ENCODE measurements at regions not wholly inside any gene's neighbourhood (a gene's known extent, or its start where the extent isn't known, plus 50 kb on each side); places are given as distances from the start of the nearest gene placed in this dataset.
"Not testable (repeated sequence)": the region's sequence is repeated elsewhere in the genome, so short reads cannot be mapped to it uniquely, and the experiment has no call there.

DNA sequence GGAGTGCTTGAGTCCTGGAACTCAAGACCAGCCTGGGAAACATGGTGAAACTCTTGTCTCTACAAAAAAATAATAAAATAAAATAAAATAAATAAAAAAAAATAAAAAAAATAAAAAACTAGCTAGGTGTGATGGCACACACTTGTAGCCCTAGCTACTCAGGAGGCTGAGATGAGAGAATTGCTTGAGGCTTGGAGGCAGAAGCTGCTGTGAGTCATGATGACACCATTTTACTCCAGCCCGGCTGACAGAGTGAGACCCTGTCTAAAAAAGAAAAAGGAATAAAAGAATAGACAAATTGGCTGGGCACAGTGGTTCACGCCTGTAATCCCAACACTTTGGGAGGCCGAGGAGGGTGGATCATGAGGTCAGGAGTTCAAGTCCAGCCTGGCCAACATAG lies 1168.9 kb downstream of the SLITRK5 start:
- DNase-seq (ENCODE audit: low read depth, low spot score): no peak

DNA sequence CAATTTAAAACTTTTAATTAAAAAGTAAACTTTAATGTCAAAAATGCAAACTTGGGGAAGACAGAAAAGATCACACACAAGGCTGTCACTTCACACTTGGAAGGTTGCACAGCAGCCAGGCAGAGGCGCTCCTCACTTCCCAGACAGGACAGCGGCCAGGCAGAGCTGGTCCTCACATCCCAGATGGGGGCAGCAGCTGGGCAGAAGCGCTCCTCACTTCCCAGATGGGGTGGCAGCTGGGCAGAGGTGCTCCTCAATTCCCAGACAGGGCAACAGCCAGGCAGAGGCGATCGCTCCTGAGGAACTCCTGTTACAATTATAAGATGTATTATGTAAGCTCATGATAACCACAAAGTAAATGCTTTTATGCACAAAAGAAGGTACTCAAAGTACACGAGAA lies 1181.1 kb downstream of the SLITRK5 start:
- not testable (repeated sequence) for DNase-seq (ENCODE audit: low read depth, low spot score)

DNA sequence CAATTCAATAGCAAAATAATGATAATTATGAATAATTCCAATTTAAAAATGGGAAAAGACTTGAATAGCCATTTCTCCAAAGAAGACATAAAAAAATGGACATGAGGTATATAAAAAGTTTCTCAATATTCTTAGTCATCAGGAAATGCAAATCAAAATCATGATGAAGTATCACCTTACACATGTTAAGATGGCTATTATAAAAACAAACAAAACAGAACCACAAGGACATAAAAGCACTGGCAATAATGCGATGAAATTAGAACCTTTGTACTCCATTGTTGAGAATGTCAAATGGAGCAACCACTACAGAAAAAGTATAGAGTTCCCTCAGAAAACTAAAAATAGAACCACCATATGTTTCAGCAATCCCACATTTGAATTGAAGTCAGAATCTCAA lies 1186.1 kb downstream of the SLITRK5 start:
- no peak for DNase-seq (ENCODE audit: low read depth, low spot score)

DNA sequence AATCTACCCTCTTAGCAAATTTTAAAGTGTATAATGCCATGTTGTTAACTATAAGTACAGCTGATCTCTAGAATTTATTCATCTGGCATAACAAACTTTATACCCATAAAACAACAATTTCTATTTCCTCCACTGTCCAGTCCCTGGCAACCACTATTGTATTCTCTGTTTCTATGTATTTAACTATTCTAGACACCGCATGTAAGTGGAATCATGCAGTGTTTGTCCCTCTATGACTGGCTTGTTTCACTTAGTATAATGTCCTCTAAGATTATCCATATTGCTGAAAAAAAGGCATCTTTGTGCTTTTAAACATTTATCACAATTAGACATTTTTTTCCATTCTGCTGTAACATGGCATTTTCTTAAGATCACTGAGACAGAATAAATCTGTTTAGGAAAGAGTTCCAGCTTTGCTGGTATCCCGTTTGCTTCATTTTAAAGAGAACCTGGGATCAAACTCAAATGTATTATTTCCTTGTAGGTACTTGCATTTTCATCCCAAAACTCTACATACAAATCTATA lies 1191.0 kb downstream of the SLITRK5 start:
- no peak for DNase-seq (ENCODE audit: low read depth, low spot score)

DNA sequence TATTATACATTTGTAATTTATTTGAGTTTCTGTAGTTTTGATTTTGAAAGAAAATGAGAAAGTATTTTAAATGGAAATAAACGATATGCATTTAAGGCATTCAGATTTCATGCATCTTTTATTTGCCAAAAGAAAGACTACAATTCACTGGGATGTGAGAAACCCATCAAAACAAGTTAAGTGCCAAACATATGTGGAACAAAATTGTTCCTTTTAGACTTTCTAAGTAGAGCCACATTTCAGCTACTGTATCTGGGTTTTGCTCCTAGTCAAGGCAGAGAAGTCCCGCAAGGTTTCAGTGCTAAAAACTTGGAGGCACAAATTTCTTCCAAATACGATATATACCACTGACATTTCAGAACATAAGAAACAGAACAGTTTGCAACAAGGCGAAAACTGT lies 1191.9 kb downstream of the SLITRK5 start:
- no peak for DNase-seq (ENCODE audit: low read depth, low spot score)

- DNase-seq (ENCODE audit: low read depth, low spot score): no peak
Observed at GRCh38 chr13:88866195-88866594, 1195.0 kb downstream of the SLITRK5 start.

- no peak for DNase-seq (ENCODE audit: low read depth, low spot score)
Observed at GRCh38 chr13:88883741-88884140, 1212.6 kb downstream of the SLITRK5 start.

GRCh38 chr13:88887045-88887662 lies 1216.0 kb downstream of the SLITRK5 start:
- DNase-seq (ENCODE audit: low read depth, low spot score): no peak

DNA sequence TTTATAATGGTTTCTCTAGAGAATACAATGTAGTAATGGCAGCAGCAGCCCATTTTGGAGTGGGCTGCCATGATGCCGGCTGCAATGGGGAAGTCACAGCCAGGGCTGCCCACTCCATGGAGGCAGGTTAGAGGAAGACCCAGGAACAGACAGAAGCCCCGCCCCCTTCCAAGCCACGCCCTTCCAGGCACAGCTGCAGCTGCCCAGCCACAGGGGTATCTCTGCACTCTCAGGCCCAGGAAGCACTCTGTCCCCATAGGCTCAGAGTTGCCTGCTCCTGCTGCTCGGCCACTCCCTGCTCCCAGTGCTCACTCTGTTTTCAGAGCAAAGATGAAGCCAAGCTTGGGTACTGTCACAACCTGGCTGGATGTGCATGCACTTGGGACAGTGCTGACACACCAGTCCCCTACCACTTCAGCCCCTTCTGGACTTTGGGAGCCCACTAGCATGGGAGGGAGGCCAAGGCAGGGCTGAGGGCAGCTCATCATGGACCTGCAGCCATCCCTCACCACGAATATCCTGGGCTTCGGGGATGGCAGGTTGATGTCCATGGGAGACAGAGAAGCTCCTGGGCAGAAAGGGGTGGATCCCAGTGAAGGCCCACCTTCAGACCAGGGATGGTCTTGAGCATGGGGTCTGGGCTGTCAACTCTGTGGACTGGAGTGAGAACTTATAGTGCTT lies 1224.2 kb downstream of the SLITRK5 start:
- DNase-seq (ENCODE audit: low read depth, low spot score): no peak

GRCh38 chr13:88896466-88896865 lies 1225.3 kb downstream of the SLITRK5 start:
- no peak for DNase-seq (ENCODE audit: low read depth, low spot score)

DNA sequence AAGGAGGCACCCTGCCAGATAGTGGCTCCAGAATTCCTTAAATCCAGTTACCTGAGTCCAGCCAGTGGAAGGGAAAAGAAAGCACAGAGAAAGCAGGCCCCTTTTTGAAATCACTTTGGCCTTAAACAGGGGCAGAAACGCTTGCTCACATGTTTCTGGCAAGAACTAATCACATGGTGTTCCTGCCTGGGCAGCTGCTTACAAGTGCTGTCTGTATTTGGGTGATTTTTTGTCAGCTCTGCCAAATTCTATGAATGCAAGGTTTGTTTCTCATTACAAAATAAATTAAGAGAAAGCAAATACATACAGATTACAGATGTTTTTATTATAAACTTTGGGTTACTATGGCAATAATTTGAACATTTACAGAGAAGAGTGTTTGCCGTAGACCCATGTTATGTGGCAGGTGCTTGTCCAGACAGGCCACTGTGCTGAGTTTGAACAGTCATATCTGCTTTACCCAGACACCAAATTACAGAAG lies 1237.8 kb downstream of the SLITRK5 start:
- no peak for DNase-seq (ENCODE audit: low read depth, low spot score)

- DNase-seq (ENCODE audit: low read depth, low spot score): no peak
Observed at GRCh38 chr13:88919970-88920628, 1248.9 kb downstream of the SLITRK5 start.

- DNase-seq (ENCODE audit: low read depth, low spot score): no peak
Observed at GRCh38 chr13:88925954-88926353, 1254.8 kb downstream of the SLITRK5 start.

DNA sequence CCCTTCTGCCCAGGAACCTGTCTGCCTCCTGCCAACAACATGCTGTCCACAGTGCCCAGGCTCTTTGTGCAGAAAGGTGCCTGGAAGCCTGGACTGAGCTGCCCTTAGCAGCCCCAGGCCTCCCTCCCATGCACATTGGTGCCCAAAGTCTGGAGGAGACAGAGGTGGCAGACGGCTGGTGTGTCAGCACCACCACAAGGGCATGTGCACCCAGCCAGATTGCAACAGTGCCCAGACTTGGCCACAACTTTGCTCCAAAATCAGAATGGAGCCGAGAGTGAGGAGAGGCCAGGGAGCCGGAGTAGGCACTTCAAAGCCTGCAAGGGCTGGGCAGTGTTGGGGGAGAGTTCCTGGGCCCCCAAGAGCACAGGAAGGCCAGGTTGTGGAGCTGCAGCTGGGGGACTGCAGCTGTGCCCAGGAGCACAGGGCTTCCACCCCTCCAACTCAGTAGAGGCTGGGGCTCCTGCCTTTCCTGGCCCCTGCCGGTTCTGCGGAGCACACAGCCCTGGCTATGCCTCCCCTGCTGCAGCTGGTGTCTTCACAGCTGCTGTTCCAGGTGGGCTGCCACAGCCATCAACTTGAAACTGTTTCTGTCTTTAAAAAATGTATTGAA lies 1255.8 kb downstream of the SLITRK5 start:
- no peak for DNase-seq (ENCODE audit: low read depth, low spot score)

- no peak for DNase-seq (ENCODE audit: low read depth, low spot score)
Observed at GRCh38 chr13:88932950-88933349, 1261.8 kb downstream of the SLITRK5 start.

- DNase-seq (ENCODE audit: low read depth, low spot score): no peak
Observed at GRCh38 chr13:88937384-88937783, 1266.2 kb downstream of the SLITRK5 start.

GRCh38 chr13:88945793-88946192 lies 1274.6 kb downstream of the SLITRK5 start:
- DNase-seq (ENCODE audit: low read depth, low spot score): no peak

GRCh38 chr13:88948501-88948900 lies 1277.3 kb downstream of the SLITRK5 start:
- DNase-seq (ENCODE audit: low read depth, low spot score): no peak

GRCh38 chr13:88958821-88959220 lies 1287.7 kb downstream of the SLITRK5 start:
- DNase-seq (ENCODE audit: low read depth, low spot score): no peak

GRCh38 chr13:88976466-88976865 lies 1305.3 kb downstream of the SLITRK5 start:
- DNase-seq (ENCODE audit: low read depth, low spot score): no peak

DNA sequence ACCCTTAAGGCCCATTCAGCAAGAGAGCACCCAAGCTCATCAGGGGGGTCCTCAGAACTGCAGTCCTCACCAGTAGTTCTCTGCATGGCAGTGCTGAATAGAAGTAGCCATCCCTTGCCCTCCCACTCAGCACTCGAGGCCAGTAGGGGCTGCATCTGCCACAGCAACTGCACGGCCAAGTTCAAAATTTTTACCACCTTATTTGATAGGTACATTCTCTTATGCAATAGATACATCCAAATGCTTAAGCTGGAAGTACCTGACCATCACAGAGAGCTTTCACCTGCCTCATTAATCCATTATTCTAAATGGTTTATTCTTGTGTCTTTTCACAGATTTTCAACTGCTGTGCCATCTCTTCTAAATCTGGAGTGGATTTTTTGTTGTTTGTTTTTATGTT lies 1307.4 kb downstream of the SLITRK5 start:
- no peak for DNase-seq (ENCODE audit: low read depth, low spot score)

DNA sequence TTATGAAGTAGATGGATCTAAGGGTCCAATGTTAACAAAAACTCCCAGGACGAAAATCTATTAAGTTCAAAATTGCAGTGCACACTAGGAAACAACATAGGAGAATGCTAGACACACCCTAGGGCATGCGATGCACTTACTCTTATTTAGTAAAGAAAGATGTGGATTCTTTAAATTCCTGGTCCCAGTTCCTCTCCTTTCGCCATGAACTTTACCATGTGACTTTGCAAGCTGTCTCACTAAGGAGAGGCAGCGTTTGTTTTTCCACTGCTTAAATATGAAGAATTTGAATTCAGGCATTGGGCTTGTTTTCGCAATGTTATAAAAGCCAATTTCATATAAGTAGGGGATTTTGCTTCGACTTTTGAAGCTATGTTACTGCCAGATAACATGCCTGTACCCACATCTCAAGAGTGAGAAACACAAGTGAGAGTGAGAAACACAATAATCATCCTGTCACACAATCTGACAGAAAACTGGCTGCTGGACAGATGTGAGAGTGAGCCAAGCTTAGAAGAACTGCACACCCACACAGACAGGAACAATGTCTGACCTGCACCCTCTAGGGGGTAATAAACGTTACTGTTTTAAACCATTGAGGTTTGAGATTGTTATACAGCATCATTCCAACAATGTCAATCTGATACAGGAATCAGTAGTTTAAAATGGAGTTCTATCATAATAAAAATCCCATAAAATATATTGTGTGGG lies 1308.4 kb downstream of the SLITRK5 start:
- no peak for DNase-seq (ENCODE audit: low read depth, low spot score)
